ENCODE measurements at regions not wholly inside any gene's neighbourhood (a gene's known extent, or its start where the extent isn't known, plus 50 kb on each side); places are given as distances from the start of the nearest gene placed in this dataset.

- POLR2A ChIA-PET, result no interaction called here
- FAIRE-seq (no peak), ATAC-seq (no peak), DNase-seq (ENCODE audit: low spot score) (no peak)
- peaks cover under 1% of the 10 kb centered on the region; the same call in 1 of the 2 replicates for H3K9me3 ChIP-seq (ENCODE audit: low read length)
- WGBS (ENCODE audit: low lambda C conversion rate), result no CpG with 5 or more reads among the region's 2 CpGs
- no peaks in the 10 kb centered on the region for H4K20me1 ChIP-seq (ENCODE audit: insufficient read depth, low read length)
- no peaks in the 10 kb centered on the region for H3K79me2 ChIP-seq (ENCODE audit: insufficient read depth, low read length)
- no TSS peak for BruUV-seq (replicated peaks)
- no peaks in the 10 kb centered on the region for H3K4me1 ChIP-seq (ENCODE audit: insufficient read depth, low read length)
- intact Hi-C loops (cut with micrococcal nuclease; ENCODE audit: unreplicated experiment), result no loop called here
- no peak overlapping the region for H3K9ac ChIP-seq (ENCODE audit: insufficient read depth, low read depth, low read length)
- CTCF ChIA-PET (ENCODE audit: low intra/inter-chr PET ratio, low total read pairs), result no interaction called here
- H3K36me3 ChIP-seq (replicated peaks in 1 of 2; ENCODE audit: control insufficient read depth in 1 of 2, insufficient read depth in 2 of 2, low read length in 2 of 2), result no peaks in the 10 kb centered on the region
- H3K27ac ChIP-seq (ENCODE audit: extremely low read length, insufficient read depth, low read length), result no peak overlapping the region
- H3K4me2 ChIP-seq (ENCODE audit: low read depth, low read length), result no peak overlapping the region
- no peak overlapping the region for H2AFZ ChIP-seq (ENCODE audit: low read length)
- TF ChIP-seq MAZ (IDR thresholded peaks at IDR 0.05; ENCODE audit: borderline replicate concordance, low read depth, low read length), result no peak
- no peak for TF ChIP-seq MAZ (CRISPR knock-in tag; IDR thresholded peaks at IDR 0.05; ENCODE audit: low read depth)
- no peak for TF ChIP-seq FIP1L1 (IDR thresholded peaks at IDR 0.05; ENCODE audit: borderline replicate concordance, insufficient read depth, low read depth, low read length)
- no peak for TF ChIP-seq ETV5 (CRISPR knock-in tag; IDR thresholded peaks at IDR 0.05; ENCODE audit: borderline replicate concordance)
- no peaks in the 10 kb centered on the region for H3K27me3 ChIP-seq (ENCODE audit: control insufficient read depth in 1 of 2, insufficient read depth in 2 of 2, low read length in 2 of 2)
- in situ Hi-C loops (cut with HindIII; ENCODE audit: extremely low pct_ligation_motif_present, low pct_unique_long_range_greater_than_20kb), result no loop called here
- no peak overlapping the region for H3K4me3 ChIP-seq (replicated peaks in 1 of 3; ENCODE audit: insufficient read depth in 1 of 3, low read depth in 2 of 3, low read length in 3 of 3)
These were observed 101.5 kb downstream of the TMSB4Y start for GRCh38 chrY:13805057-13805735.

- Histone ChIP-seq H3K36me3 (replicated peaks in 1 of 2; ENCODE audit: control insufficient read depth in 1 of 2, insufficient read depth in 2 of 2, low read length in 2 of 2) (no peaks in the 10 kb centered on the region), H3K9ac (ENCODE audit: insufficient read depth, low read depth, low read length) (no peak overlapping the region), H4K20me1 (ENCODE audit: insufficient read depth, low read length) (no peaks in the 10 kb centered on the region), H3K79me2 (ENCODE audit: insufficient read depth, low read length) (no peaks in the 10 kb centered on the region), H3K27ac (ENCODE audit: extremely low read length, insufficient read depth, low read length) (no peak overlapping the region), H3K4me2 (ENCODE audit: low read depth, low read length) (no peak overlapping the region), H3K27me3 (ENCODE audit: control insufficient read depth in 1 of 2, insufficient read depth in 2 of 2, low read length in 2 of 2) (no peaks in the 10 kb centered on the region), H3K4me1 (ENCODE audit: insufficient read depth, low read length) (no peaks in the 10 kb centered on the region), H3K4me3 (replicated peaks in 1 of 3; ENCODE audit: insufficient read depth in 1 of 3, low read depth in 2 of 3, low read length in 3 of 3) (no peak overlapping the region), H2AFZ (ENCODE audit: low read length) (no peak overlapping the region), H3K9me3 (ENCODE audit: low read length) (peaks cover 5% of the 10 kb centered on the region; the same call in 1 of the 2 replicates)
- in situ Hi-C loops (cut with HindIII; ENCODE audit: extremely low pct_ligation_motif_present, low pct_unique_long_range_greater_than_20kb) (no loop called here), intact Hi-C loops (cut with micrococcal nuclease; ENCODE audit: unreplicated experiment) (no loop called here)
- WGBS (ENCODE audit: low lambda C conversion rate), result 46% methylated on average over 2 of the region's 2 CpGs
- POLR2A ChIA-PET, result no interaction called here
- FAIRE-seq, result no peak
- CTCF ChIA-PET (ENCODE audit: low intra/inter-chr PET ratio, low total read pairs), result no interaction called here
- no peak for DNase-seq (ENCODE audit: low spot score)
- ATAC-seq, result no peak
- no TSS peak for BruUV-seq (replicated peaks)
- TF ChIP-seq MYC (CRISPR knock-in tag; IDR thresholded peaks at IDR 0.05; ENCODE audit: borderline replicate concordance) (no peak), HNF4G (IDR thresholded peaks at IDR 0.05; ENCODE audit: borderline replicate concordance, low read depth, low read length) (no peak), HNF4G (CRISPR knock-in tag; IDR thresholded peaks at IDR 0.05; ENCODE audit: borderline replicate concordance, low read depth) (no peak), KAT8 (CRISPR knock-in tag; IDR thresholded peaks at IDR 0.05) (no peak), HOXA5 (CRISPR knock-in tag; IDR thresholded peaks at IDR 0.05) (no peak), RBFOX2 (IDR thresholded peaks at IDR 0.05; ENCODE audit: low read depth, low read length) (no peak), GTF3A (CRISPR knock-in tag; conservative IDR thresholded peaks at IDR 0.05) (no peak), ZNF704 (CRISPR knock-in tag; IDR thresholded peaks at IDR 0.05; ENCODE audit: borderline replicate concordance) (no peak)
These were observed 102.0 kb downstream of the TMSB4Y start for GRCh38 chrY:13805736-13806067.
